ENCODE measurements at regions not wholly inside any gene's neighbourhood (a gene's known extent, or its start where the extent isn't known, plus 50 kb on each side); places are given as distances from the start of the nearest gene placed in this dataset.

GRCh38 chr5:56307714-56308333 is 74.7 kb upstream of the ANKRD55 start:
- H3K27ac Mint-ChIP-seq: no peak overlapping the region
- no peak overlapping the region for H3K4me3 Mint-ChIP-seq
- H3K4me1 Mint-ChIP-seq: peaks cover 10% of the 10 kb centered on the region
- TF ChIP-seq CTCF (IDR thresholded peaks at IDR 0.05): no peak
- ChIA-PET CTCF (no interaction called here), POLR2A (no interaction called here)
- H3K36me3 Mint-ChIP-seq (ENCODE audit: low read depth): no peaks in the 10 kb centered on the region
- DNase-seq (no peak), ATAC-seq (ENCODE audit: low read depth) (no peak)
- intact Hi-C loops (cut with micrococcal nuclease): no loop called here
- no peaks in the 10 kb centered on the region for H3K27me3 Mint-ChIP-seq
- H3K9me3 Mint-ChIP-seq: peaks cover 13% of the 10 kb centered on the region

GRCh38 chr5:56306433-56307150 is 73.5 kb upstream of the ANKRD55 start:
- no peaks in the 10 kb centered on the region for H3K27me3 Mint-ChIP-seq
- ATAC-seq (ENCODE audit: low read depth) (no peak), DNase-seq (no peak)
- no peak for TF ChIP-seq CTCF (IDR thresholded peaks at IDR 0.05)
- H3K4me3 Mint-ChIP-seq: no peak overlapping the region
- H3K9me3 Mint-ChIP-seq: peaks cover 13% of the 10 kb centered on the region
- no peak overlapping the region for H3K27ac Mint-ChIP-seq
- CTCF ChIA-PET: no interaction called here
- POLR2A ChIA-PET: interaction anchor here (1.8 kb wide), 1 partner anchor 22 kb away, joined by 5 read pairs; no protein-coding TSS in a partner anchor
- intact Hi-C loops (cut with micrococcal nuclease): no loop called here
- H3K4me1 Mint-ChIP-seq: peaks cover 1% of the 10 kb centered on the region
- no peaks in the 10 kb centered on the region for H3K36me3 Mint-ChIP-seq (ENCODE audit: low read depth)

GRCh38 chr5:56305001-56305950 is 72.1 kb upstream of the ANKRD55 start:
- ChIA-PET POLR2A (interaction anchor here (0.7 to 1.8 kb wide), 2 partner anchors 23 to 509 kb away, joined by 3 to 5 read pairs; no protein-coding TSS in a partner anchor), CTCF (no interaction called here)
- ATAC-seq (ENCODE audit: low read depth) (no peak), DNase-seq (no peak)
- intact Hi-C loops (cut with micrococcal nuclease): no loop called here
- Mint-ChIP-seq H3K4me1 (no peaks in the 10 kb centered on the region), H3K36me3 (ENCODE audit: low read depth) (no peaks in the 10 kb centered on the region), H3K27me3 (no peaks in the 10 kb centered on the region), H3K9me3 (peaks cover 13% of the 10 kb centered on the region), H3K27ac (no peak overlapping the region), H3K4me3 (no peak overlapping the region)
- TF ChIP-seq CTCF (IDR thresholded peaks at IDR 0.05): no peak

GRCh38 chr5:56303511-56303910 is 70.4 kb upstream of the ANKRD55 start:
- no peak for TF ChIP-seq CTCF (IDR thresholded peaks at IDR 0.05)
- DNase-seq: no peak

GRCh38 chr5:56302027-56302426 is 68.9 kb upstream of the ANKRD55 start:
- intact Hi-C loops (cut with micrococcal nuclease): no loop called here
- H3K4me3 Mint-ChIP-seq: no peak overlapping the region
- ChIA-PET POLR2A (no interaction called here), CTCF (no interaction called here)
- no peak for TF ChIP-seq CTCF (IDR thresholded peaks at IDR 0.05)
- ATAC-seq (ENCODE audit: low read depth) (no peak), DNase-seq (no peak)
- H3K9me3 Mint-ChIP-seq: peaks cover 13% of the 10 kb centered on the region
- H3K36me3 Mint-ChIP-seq (ENCODE audit: low read depth): no peaks in the 10 kb centered on the region
- no peak overlapping the region for H3K27ac Mint-ChIP-seq
- H3K27me3 Mint-ChIP-seq: no peaks in the 10 kb centered on the region
- H3K4me1 Mint-ChIP-seq: no peaks in the 10 kb centered on the region

More at GRCh38 chr5:56303511-56303910, 70.4 kb upstream of the ANKRD55 start:
- no peak overlapping the region for H3K27ac Mint-ChIP-seq
- H3K9me3 Mint-ChIP-seq: peaks cover 13% of the 10 kb centered on the region
- intact Hi-C loops (cut with micrococcal nuclease): no loop called here
- no peaks in the 10 kb centered on the region for H3K27me3 Mint-ChIP-seq
- POLR2A ChIA-PET: no interaction called here
- no peak overlapping the region for H3K4me3 Mint-ChIP-seq
- no peaks in the 10 kb centered on the region for H3K36me3 Mint-ChIP-seq (ENCODE audit: low read depth)
- CTCF ChIA-PET: no interaction called here
- no peaks in the 10 kb centered on the region for H3K4me1 Mint-ChIP-seq
- ATAC-seq (ENCODE audit: low read depth): no peak

All from activated B cell treated with CpG ODN at 0.5 μM for 24 hours (primary cell).